Neuronal stem cell (in vitro differentiated cells): ENCODE measurements at regions not wholly inside any gene's neighbourhood (a gene's known extent, or its start where the extent isn't known, plus 50 kb on each side); places are given as distances from the start of the nearest gene placed in this dataset.

Experiments used
- DNase-seq: peaks from one replicate; pipeline ENCODE4 v3.0.0-alpha.2; 2013; ENCODE audit warnings: low spot score
- H2AFZ ChIP-seq: one replicate; pipeline ENCODE4 v1.6.1; 2013; ENCODE audit warnings: mild to moderate bottlenecking, low read length, inconsistent platforms
- H2AK5ac ChIP-seq: 2 replicates; pipeline ENCODE4 v1.6.1; 2013; ENCODE audit warnings: low read depth, mild to moderate bottlenecking, inconsistent platforms, low read length, moderate library complexity, mixed read lengths
- H2BK120ac ChIP-seq: 2 replicates; pipeline ENCODE4 v1.6.1; 2013; ENCODE audit warnings: low read depth, mild to moderate bottlenecking, inconsistent platforms, low read length, moderate library complexity, mixed read lengths
- H2BK12ac ChIP-seq: one replicate; pipeline ENCODE4 v1.6.1; 2013; ENCODE audit warnings: low read length, inconsistent platforms
- H2BK15ac ChIP-seq: 2 replicates; pipeline ENCODE4 v1.6.1; 2013; ENCODE audit warnings: mild to moderate bottlenecking, low read length, inconsistent platforms, mixed read lengths
- H2BK5ac ChIP-seq: one replicate; pipeline ENCODE4 v1.6.1; 2013; ENCODE audit warnings: inconsistent platforms, mild to moderate bottlenecking, low read length, moderate library complexity
- H3K14ac ChIP-seq: one replicate; pipeline ENCODE4 v1.6.1; 2013; ENCODE audit warnings: low read length, inconsistent platforms
- H3K18ac ChIP-seq: 2 replicates; pipeline ENCODE4 v1.6.1; 2013; ENCODE audit warnings: low read length, inconsistent platforms
- H3K23ac ChIP-seq: 2 replicates; pipeline ENCODE4 v1.6.1; 2013; ENCODE audit warnings: low read depth, mild to moderate bottlenecking, mixed read lengths, low read length, inconsistent platforms; ENCODE audit not compliant: poor library complexity
- H3K27ac ChIP-seq: replicated peaks from 3 replicates; pipeline ENCODE4 v1.5.1; 2013; ENCODE audit warnings: low read length, inconsistent platforms
- H3K27me3 ChIP-seq, 3 experiments: 2 replicates each; pipeline ENCODE4 v1.6.1; 2013; ENCODE audit warnings: low read length in 3 of 3, mild to moderate bottlenecking in 2 of 3, inconsistent platforms in 1 of 3, low read depth in 1 of 3, mixed read lengths in 1 of 3, moderate library complexity in 1 of 3; ENCODE audit not compliant: control insufficient read depth in 3 of 3, insufficient read depth in 3 of 3
- H3K36me3 ChIP-seq, 2 donors: replicated peaks in 1 of 2; 2 replicates each; pipeline ENCODE4 v1.6.1; 2013; ENCODE audit warnings: low read length in 2 of 2; ENCODE audit not compliant: control insufficient read depth in 2 of 2, insufficient read depth in 2 of 2
- H3K4ac ChIP-seq: 2 replicates; pipeline ENCODE4 v1.6.1; 2013; ENCODE audit warnings: inconsistent platforms, mild to moderate bottlenecking, low read length, moderate library complexity
- H3K4me1 ChIP-seq, 2 donors: 1 replicate in 1 of 2; 2 replicates in 1 of 2; pipeline ENCODE4 v1.6.1; 2013; ENCODE audit warnings: low read length in 2 of 2, low read depth in 1 of 2; ENCODE audit not compliant: control insufficient read depth in 2 of 2, insufficient read depth in 1 of 2
- H3K4me2 ChIP-seq: one replicate; pipeline ENCODE4 v1.6.1; 2013; ENCODE audit warnings: mild to moderate bottlenecking, low read length, inconsistent platforms; ENCODE audit not compliant: insufficient read depth, poor library complexity, severe bottlenecking
- H3K4me3 ChIP-seq, 2 donors: 2 replicates each; pipeline ENCODE4 v1.5.1; 2013; ENCODE audit warnings: low read length in 2 of 2, mild to moderate bottlenecking in 2 of 2, inconsistent platforms in 1 of 2, moderate library complexity in 1 of 2
- H3K79me1 ChIP-seq: one replicate; pipeline ENCODE4 v1.6.1; 2013; ENCODE audit warnings: low read depth, mild to moderate bottlenecking, inconsistent platforms, low read length, moderate library complexity
- H3K9ac ChIP-seq: one replicate; pipeline ENCODE4 v1.6.1; 2013; ENCODE audit warnings: mild to moderate bottlenecking, low read depth, low read length, inconsistent platforms; ENCODE audit not compliant: poor library complexity
- H3K9me3 ChIP-seq, 2 donors: replicated peaks in 1 of 2; 2 replicates each; pipeline versions ENCODE3 to v1.6.1; 2013; ENCODE audit warnings: low read length in 2 of 2, mild to moderate bottlenecking in 2 of 2, inconsistent platforms in 1 of 2, low read depth in 1 of 2, mixed read lengths in 1 of 2, moderate library complexity in 1 of 2; ENCODE audit not compliant: control insufficient read depth in 2 of 2, insufficient read depth in 1 of 2
- H4K8ac ChIP-seq: one replicate; pipeline ENCODE4 v1.6.1; 2013; ENCODE audit warnings: low read depth, mild to moderate bottlenecking, inconsistent platforms, low read length, moderate library complexity
- H4K91ac ChIP-seq: one replicate; pipeline ENCODE4 v1.6.1; 2013; ENCODE audit warnings: low read length, low read depth, mild to moderate bottlenecking, inconsistent platforms; ENCODE audit not compliant: poor library complexity
- WGBS, 2 donors: extraction: QIAGEN DNeasy Blood & Tissue Kit; methylation state at CpG; one replicate each; pipeline ENCODE4 v1.1.7; 2013; ENCODE audit warnings: missing lambda C conversion rate in 2 of 2, mixed read lengths in 1 of 2; ENCODE audit not compliant: insufficient read length in 2 of 2, insufficient replicate concordance in 1 of 2; ENCODE audit errors: extremely low coverage in 2 of 2; 5-methylcytosine and 5-hydroxymethylcytosine counted together

DNA sequence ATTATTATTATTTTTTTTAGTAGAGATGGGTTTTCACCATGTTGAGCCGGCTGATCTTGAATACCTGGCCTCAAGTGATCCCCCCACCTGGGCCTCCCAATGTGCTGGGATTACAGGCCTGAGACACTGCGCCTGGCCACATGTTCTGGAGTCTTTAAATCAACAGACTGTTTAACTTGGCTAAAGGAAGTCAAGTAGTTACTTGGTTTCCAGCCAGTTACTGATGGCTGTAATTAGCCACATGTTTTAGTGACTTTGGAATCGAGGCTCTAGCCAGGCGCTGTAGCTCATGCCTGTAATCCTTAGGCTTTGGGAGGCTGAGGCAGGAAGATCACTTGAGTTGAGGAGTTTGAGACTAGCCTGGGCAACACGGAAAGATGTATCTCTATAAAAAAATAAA, 699.2 kb upstream of the RBFOX1 start:
- no peak overlapping the region for H3K4me3 ChIP-seq
- no peak overlapping the region for H3K27ac ChIP-seq
- H3K79me1 ChIP-seq: no peaks in the 10 kb centered on the region
- no peak overlapping the region for H4K8ac ChIP-seq
- no peak overlapping the region for H3K9ac ChIP-seq
- H4K91ac ChIP-seq: no peak overlapping the region
- H3K4me2 ChIP-seq: no peak overlapping the region
- no peak overlapping the region for H2AFZ ChIP-seq
- no peak overlapping the region for H3K18ac ChIP-seq
- H3K14ac ChIP-seq: no peak overlapping the region
- H3K4ac ChIP-seq: no peak overlapping the region
- no CpG with 5 or more reads among the region's 5 CpGs for WGBS, 2 donors
- H3K27me3 ChIP-seq: no peaks in the 10 kb centered on the region
- H2BK15ac ChIP-seq: no peak overlapping the region
- H3K4me1 ChIP-seq: no peaks in the 10 kb centered on the region
- no peak overlapping the region for H2BK5ac ChIP-seq
- H3K23ac ChIP-seq: no peak overlapping the region
- H3K36me3 ChIP-seq: no peaks in the 10 kb centered on the region
- H2AK5ac ChIP-seq: no peak overlapping the region
- H2BK12ac ChIP-seq: no peak overlapping the region
- H2BK120ac ChIP-seq: no peak overlapping the region
- DNase-seq: no peak
- H3K9me3 ChIP-seq: no peaks in the 10 kb centered on the region

DNA sequence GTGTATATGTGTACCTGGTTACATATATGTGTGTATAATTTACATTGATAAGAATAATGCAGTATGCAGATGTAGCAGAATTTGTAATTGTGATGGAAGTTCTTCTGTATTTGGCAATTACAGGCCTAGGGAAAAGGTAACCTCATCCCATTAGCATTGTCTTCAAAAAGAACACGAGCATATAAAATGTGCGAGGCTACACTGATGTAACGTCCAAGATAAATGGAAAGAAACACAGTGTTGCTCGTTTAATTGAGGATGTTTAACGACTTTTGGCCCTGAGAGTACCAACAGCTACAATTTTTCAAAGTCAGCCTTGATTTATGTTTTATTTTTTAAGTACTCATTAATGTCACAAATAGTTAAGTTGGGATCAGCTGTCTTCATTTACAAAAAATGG, 703.5 kb upstream of the RBFOX1 start:
- H3K14ac ChIP-seq: no peak overlapping the region
- no peak overlapping the region for H4K8ac ChIP-seq
- H3K79me1 ChIP-seq: no peaks in the 10 kb centered on the region
- WGBS, 2 donors: no CpG with 5 or more reads among the region's 5 CpGs
- no peak for DNase-seq
- H3K27ac ChIP-seq: no peak overlapping the region
- no peak overlapping the region for H2AK5ac ChIP-seq
- H3K4me3 ChIP-seq: no peak overlapping the region
- no peak overlapping the region for H3K23ac ChIP-seq
- H3K27me3 ChIP-seq: no peaks in the 10 kb centered on the region
- H3K18ac ChIP-seq: no peak overlapping the region
- no peak overlapping the region for H3K4ac ChIP-seq
- H2BK120ac ChIP-seq: no peak overlapping the region
- no peak overlapping the region for H2BK5ac ChIP-seq
- no peak overlapping the region for H3K9ac ChIP-seq
- no peak overlapping the region for H2BK12ac ChIP-seq
- H3K4me1 ChIP-seq: peaks cover 0 to 2% of the 10 kb centered on the region in 2 donors
- no peak overlapping the region for H3K4me2 ChIP-seq
- no peak overlapping the region for H2BK15ac ChIP-seq
- H2AFZ ChIP-seq: no peak overlapping the region
- no peaks in the 10 kb centered on the region for H3K9me3 ChIP-seq
- H4K91ac ChIP-seq: no peak overlapping the region
- no peaks in the 10 kb centered on the region for H3K36me3 ChIP-seq

DNA sequence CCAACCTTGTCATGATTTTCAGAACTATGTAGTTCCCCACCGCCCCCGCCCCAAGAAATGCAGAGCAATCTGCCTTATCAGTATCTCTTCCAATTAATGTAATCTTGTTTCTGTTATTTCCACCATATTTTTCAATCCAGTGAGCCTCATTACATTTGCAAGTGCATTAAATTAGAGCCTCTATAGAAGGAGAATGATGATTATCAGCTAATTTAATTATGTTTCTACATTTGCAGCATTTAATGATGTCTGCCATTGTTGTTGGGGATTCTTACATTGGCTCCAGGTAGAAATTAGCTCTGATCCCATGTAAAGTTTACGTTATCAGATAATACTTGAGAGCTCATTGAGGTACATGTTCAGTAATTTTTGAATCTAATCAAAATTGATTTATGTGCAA, 707.0 kb upstream of the RBFOX1 start:
- Histone ChIP-seq H3K23ac (no peak overlapping the region), H2BK15ac (no peak overlapping the region), H3K27ac (no peak overlapping the region), H3K36me3 (no peaks in the 10 kb centered on the region), H3K9me3 (no peaks in the 10 kb centered on the region), H3K14ac (no peak overlapping the region), H4K8ac (no peak overlapping the region), H2BK5ac (no peak overlapping the region), H3K4me1 (peaks cover 0 to 2% of the 10 kb centered on the region in 2 donors), H2BK12ac (no peak overlapping the region), H3K4me2 (no peak overlapping the region), H3K79me1 (no peaks in the 10 kb centered on the region), H4K91ac (no peak overlapping the region), H3K4ac (no peak overlapping the region), H2BK120ac (no peak overlapping the region), H3K27me3 (no peaks in the 10 kb centered on the region), H3K18ac (no peak overlapping the region), H3K9ac (no peak overlapping the region), H3K4me3 (no peak overlapping the region), H2AK5ac (no peak overlapping the region), H2AFZ (no peak overlapping the region)
- WGBS, 2 donors: no CpG with 5 or more reads among the region's 3 CpGs
- no peak for DNase-seq

DNA sequence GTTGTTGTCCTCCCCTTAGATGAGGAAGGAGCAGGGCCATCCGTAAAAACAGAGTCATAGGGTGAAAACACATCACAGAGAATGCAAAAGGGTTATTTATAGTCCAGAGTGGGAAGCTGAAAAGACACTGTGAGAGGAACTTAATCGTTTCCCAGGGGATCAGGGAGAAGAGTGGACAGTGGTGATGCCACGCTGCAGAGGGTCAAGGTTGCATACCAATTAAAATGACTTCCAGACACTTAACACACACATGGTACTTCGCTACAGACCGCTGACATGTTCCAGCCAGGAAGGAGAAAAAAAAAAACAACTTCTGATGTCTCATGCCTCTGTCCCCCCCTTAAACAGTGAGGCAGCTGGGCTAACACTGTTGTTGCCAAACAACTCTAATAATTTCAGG, 713.8 kb upstream of the RBFOX1 start:
- no peak overlapping the region for H2BK5ac ChIP-seq
- no CpG with 5 or more reads among the region's 5 CpGs for WGBS, 2 donors
- no peak overlapping the region for H2BK12ac ChIP-seq
- no peaks in the 10 kb centered on the region for H3K27me3 ChIP-seq
- no peak overlapping the region for H4K91ac ChIP-seq
- H3K9me3 ChIP-seq: no peaks in the 10 kb centered on the region
- H3K9ac ChIP-seq: no peak overlapping the region
- H3K14ac ChIP-seq: no peak overlapping the region
- H4K8ac ChIP-seq: no peak overlapping the region
- H3K4me2 ChIP-seq: no peak overlapping the region
- no peak overlapping the region for H3K27ac ChIP-seq
- no peak overlapping the region for H2AFZ ChIP-seq
- DNase-seq: no peak
- no peak overlapping the region for H3K18ac ChIP-seq
- no peaks in the 10 kb centered on the region for H3K36me3 ChIP-seq
- no peak overlapping the region for H2BK120ac ChIP-seq
- no peaks in the 10 kb centered on the region for H3K79me1 ChIP-seq
- H3K23ac ChIP-seq: no peak overlapping the region
- H3K4me1 ChIP-seq: no peaks in the 10 kb centered on the region
- no peak overlapping the region for H2AK5ac ChIP-seq
- no peak overlapping the region for H3K4ac ChIP-seq
- no peak overlapping the region for H2BK15ac ChIP-seq
- no peak overlapping the region for H3K4me3 ChIP-seq
